ENCODE measurements at regions not wholly inside any gene's neighbourhood (a gene's known extent, or its start where the extent isn't known, plus 50 kb on each side); places are given as distances from the start of the nearest gene placed in this dataset.

DNA sequence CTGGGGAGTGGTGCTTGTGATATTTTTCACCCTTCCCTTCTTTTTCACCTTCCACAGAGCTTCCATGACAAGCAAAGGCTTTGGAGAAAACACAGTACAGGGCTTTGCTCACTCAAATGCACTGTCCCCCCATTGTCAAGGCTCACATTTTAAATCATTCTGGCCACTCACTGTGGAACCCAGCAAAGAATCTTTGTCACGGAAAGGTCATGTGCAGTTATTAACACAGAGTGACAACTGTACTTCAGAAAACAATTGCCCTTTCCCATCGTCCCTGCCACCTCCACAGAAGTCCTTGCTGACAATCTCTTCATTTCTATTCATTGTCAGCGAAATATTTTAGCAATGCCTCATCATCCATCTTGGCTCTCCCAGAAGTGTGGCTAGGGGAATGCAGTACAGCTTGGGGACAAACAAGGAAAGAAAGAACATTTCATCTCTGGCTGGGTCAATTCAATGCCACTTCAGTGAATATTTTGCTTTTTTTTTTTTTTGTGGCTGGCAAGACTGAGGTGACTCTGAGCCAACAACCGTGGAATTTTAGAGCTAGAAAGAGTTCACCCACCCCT lies 851.0 kb downstream of the KCNMA1 start:
- no TSS peak for BruUV-seq (replicated peaks)
- Histone ChIP-seq H3K36me3 (ENCODE audit: control insufficient read depth, insufficient read depth, low read length) (no peaks in the 10 kb centered on the region), H4K8ac (ENCODE audit: low read depth in 2 of 2, low read length in 2 of 2) (no peak overlapping the region), H3K4ac (ENCODE audit: low read depth, low read length) (no peak overlapping the region), H3K9me1 (ENCODE audit: insufficient read depth, low read length) (no peaks in the 10 kb centered on the region), H3K9me3 (ENCODE audit: control insufficient read depth, insufficient read depth, low read length) (no peaks in the 10 kb centered on the region), H3K4me2 (ENCODE audit: low read depth, low read length) (no peak overlapping the region), H4K91ac (ENCODE audit: insufficient read depth, low read depth, low read length) (no peak overlapping the region), H3K27me3 (ENCODE audit: control insufficient read depth, insufficient read depth, low read length) (peaks cover 6% of the 10 kb centered on the region), H4K5ac (ENCODE audit: low read depth, low read length) (no peak overlapping the region), H2AK9ac (replicated peaks; ENCODE audit: low read depth, low read length, poor library complexity) (no peak overlapping the region), H3K9ac (ENCODE audit: low read depth, low read length) (no peak overlapping the region), H4K20me1 (ENCODE audit: insufficient read depth, low read length) (no peaks in the 10 kb centered on the region), H3K18ac (ENCODE audit: low read depth, low read length) (no peak overlapping the region), H3K4me1 (ENCODE audit: control insufficient read depth, insufficient read depth, low read length) (no peaks in the 10 kb centered on the region), H3K14ac (replicated peaks; ENCODE audit: low read depth, low read length) (no peak overlapping the region), H3K56ac (ENCODE audit: extremely low read depth, insufficient read depth, low read length) (no peak overlapping the region), H2BK5ac (ENCODE audit: low read depth, low read length, poor library complexity, severe bottlenecking) (no peak overlapping the region), H2AK5ac (ENCODE audit: low read depth, low read length) (no peak overlapping the region), H3K23ac (ENCODE audit: low read depth, low read length) (no peak overlapping the region), H3K4me3 (ENCODE audit: insufficient read depth, low read depth, low read length) (no peak overlapping the region), H3K27ac (ENCODE audit: insufficient read depth, low read length) (no peak overlapping the region), H2AFZ (replicated peaks; ENCODE audit: low read length, poor library complexity) (no peak overlapping the region), H2BK120ac (ENCODE audit: low read depth, low read length) (no peak overlapping the region), H3K79me1 (ENCODE audit: low read depth in 1 of 2, low read length in 2 of 2) (no peaks in the 10 kb centered on the region), H2BK15ac (ENCODE audit: low read depth, low read length) (no peak overlapping the region), H2BK20ac (ENCODE audit: low read depth, low read length) (no peak overlapping the region)
- DNase-seq (no peak), ATAC-seq (ENCODE audit: low read depth) (no peak)
- no CpG with 5 or more reads among the region's 4 CpGs for WGBS, 2 experiments (ENCODE audit: extremely low coverage in 2 of 2, insufficient read length in 1 of 2)
- in situ Hi-C loops (cut with MboI; ENCODE audit: low sequenced_read_pairs) (no loop called here), intact Hi-C loops (cut with micrococcal nuclease) (no loop called here), dilution Hi-C loops (cut with HindIII; ENCODE audit: low sequenced_read_pairs, unreplicated experiment) (no loop called here)
- TF ChIP-seq RFX5 (IDR thresholded peaks at IDR 0.05; ENCODE audit: low read depth, low read length) (no peak), MXI1 (IDR thresholded peaks at IDR 0.05; ENCODE audit: borderline replicate concordance, low read depth, low read length) (no peak), BHLHE40 (IDR thresholded peaks at IDR 0.05; ENCODE audit: low read depth, low read length) (no peak), SMC3 (IDR thresholded peaks at IDR 0.05; ENCODE audit: low read depth, low read length) (no peak), CEBPB (IDR thresholded peaks at IDR 0.05; ENCODE audit: low read depth, low read length) (no peak)
- TF ChIP-seq, protein P1, sequence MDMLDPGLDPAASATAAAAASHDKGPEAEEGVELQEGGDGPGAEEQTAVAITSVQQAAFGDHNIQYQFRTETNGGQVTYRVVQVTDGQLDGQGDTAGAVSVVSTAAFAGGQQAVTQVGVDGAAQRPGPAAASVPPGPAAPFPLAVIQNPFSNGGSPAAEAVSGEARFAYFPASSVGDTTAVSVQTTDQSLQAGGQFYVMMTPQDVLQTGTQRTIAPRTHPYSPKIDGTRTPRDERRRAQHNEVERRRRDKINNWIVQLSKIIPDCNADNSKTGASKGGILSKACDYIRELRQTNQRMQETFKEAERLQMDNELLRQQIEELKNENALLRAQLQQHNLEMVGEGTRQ (IDR thresholded peaks at IDR 0.05; ENCODE audit: low read depth, low read length) = no peak
- ChIA-PET POLR2A (ENCODE audit: unreplicated experiment) (interaction anchor here (0.6 kb wide), 1 partner anchor 71 kb away, joined by 3 read pairs; no protein-coding TSS in a partner anchor), CTCF (no interaction called here)
